Mesothelial cell of epicardium (in vitro differentiated cells): ENCODE measurements at regions not wholly inside any gene's neighbourhood (a gene's known extent, or its start where the extent isn't known, plus 50 kb on each side); places are given as distances from the start of the nearest gene placed in this dataset.

Experiments
- DNase-seq, 2 experiments: peaks; one replicate each; pipeline ENCODE4 v3.0.0; 2021; ENCODE audit warnings: low spot score in 2 of 2; ENCODE audit not compliant: unreplicated experiment in 2 of 2
- H3K27ac Mint-ChIP-seq: 2 replicates; pipeline ENCODE4 v1.8.0; 2021; ENCODE audit warnings: mixed read lengths
- H3K27me3 Mint-ChIP-seq: 2 replicates; pipeline ENCODE4 v1.8.0; 2021; ENCODE audit warnings: low read depth, mixed read lengths
- H3K36me3 Mint-ChIP-seq: 2 replicates; pipeline ENCODE4 v1.8.0; 2021; ENCODE audit warnings: mixed read lengths
- H3K4me1 Mint-ChIP-seq: 2 replicates; pipeline ENCODE4 v1.8.0; 2021; ENCODE audit warnings: mixed read lengths
- H3K4me3 Mint-ChIP-seq: 2 replicates; pipeline ENCODE4 v1.8.0; 2021; ENCODE audit warnings: mild to moderate bottlenecking, moderate library complexity, mixed read lengths
- H3K9me3 Mint-ChIP-seq: 2 replicates; pipeline ENCODE4 v1.8.0; 2021; ENCODE audit warnings: mixed read lengths
- TF ChIP-seq, protein P1 (sequence below): fragments of 200-600 bp; sonication (generic); IDR thresholded peaks from one replicate; pipeline ENCODE4 v1.5.0; 2021; ENCODE audit warnings: antibody characterized with exemption; ENCODE audit not compliant: unreplicated experiment

GRCh38 chr15:87572381-87572910 is 684.1 kb downstream of the NTRK3 start:
- no peak overlapping the region for H3K27ac Mint-ChIP-seq
- H3K4me3 Mint-ChIP-seq, result no peak overlapping the region
- H3K4me1 Mint-ChIP-seq, result peaks cover 30% of the 10 kb centered on the region
- H3K27me3 Mint-ChIP-seq, result peaks cover 11% of the 10 kb centered on the region
- no peak for DNase-seq
- H3K9me3 Mint-ChIP-seq, result no peaks in the 10 kb centered on the region
- no peaks in the 10 kb centered on the region for H3K36me3 Mint-ChIP-seq
- TF ChIP-seq, protein P1, sequence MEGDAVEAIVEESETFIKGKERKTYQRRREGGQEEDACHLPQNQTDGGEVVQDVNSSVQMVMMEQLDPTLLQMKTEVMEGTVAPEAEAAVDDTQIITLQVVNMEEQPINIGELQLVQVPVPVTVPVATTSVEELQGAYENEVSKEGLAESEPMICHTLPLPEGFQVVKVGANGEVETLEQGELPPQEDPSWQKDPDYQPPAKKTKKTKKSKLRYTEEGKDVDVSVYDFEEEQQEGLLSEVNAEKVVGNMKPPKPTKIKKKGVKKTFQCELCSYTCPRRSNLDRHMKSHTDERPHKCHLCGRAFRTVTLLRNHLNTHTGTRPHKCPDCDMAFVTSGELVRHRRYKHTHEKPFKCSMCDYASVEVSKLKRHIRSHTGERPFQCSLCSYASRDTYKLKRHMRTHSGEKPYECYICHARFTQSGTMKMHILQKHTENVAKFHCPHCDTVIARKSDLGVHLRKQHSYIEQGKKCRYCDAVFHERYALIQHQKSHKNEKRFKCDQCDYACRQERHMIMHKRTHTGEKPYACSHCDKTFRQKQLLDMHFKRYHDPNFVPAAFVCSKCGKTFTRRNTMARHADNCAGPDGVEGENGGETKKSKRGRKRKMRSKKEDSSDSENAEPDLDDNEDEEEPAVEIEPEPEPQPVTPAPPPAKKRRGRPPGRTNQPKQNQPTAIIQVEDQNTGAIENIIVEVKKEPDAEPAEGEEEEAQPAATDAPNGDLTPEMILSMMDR, result no peak

DNA sequence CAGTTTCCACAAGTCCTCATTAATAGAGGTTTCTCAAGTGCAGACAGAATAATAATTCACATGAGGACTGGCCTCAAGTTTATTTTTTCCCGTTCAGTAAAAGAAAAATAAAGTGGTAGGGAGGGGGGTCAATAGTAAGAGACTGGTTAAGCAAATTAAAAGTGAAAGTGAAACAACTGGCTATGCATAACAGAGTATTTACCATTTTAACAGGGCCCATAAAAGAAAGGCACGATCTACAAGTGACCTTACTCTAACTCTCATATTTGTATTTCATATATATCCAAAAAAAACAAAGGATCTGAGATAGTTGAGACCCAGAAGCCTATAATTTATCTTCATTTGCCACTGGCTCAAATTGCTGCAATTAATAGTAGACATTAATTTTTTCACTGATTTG is 686.3 kb downstream of the NTRK3 start:
- Mint-ChIP-seq H3K27ac (no peak overlapping the region), H3K36me3 (no peaks in the 10 kb centered on the region), H3K9me3 (no peaks in the 10 kb centered on the region), H3K27me3 (peaks cover 8% of the 10 kb centered on the region), H3K4me1 (peaks cover 34% of the 10 kb centered on the region), H3K4me3 (peak overlapping the region; percentile 14)
- DNase-seq, result no peak
- TF ChIP-seq, protein P1, result no peak

DNA sequence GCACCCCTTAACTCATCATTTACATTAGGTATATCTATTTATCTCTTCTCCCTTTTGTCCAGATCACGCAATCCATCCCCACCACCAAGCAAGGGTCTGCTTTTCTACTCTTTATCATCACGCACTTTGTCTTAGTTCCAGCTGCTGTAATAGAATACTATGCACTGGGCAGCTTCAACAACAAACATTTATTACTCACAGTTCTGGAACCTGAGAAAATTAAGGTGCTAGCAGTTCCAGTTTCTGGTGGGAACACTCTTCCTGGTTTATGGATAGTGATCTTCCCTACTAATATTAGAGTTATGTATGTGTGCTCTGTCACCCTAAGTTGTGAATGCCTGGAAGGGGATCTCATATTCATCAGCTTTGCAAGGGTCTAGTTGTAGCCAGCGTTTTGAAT is 687.0 kb downstream of the NTRK3 start:
- Mint-ChIP-seq H3K27ac (no peak overlapping the region), H3K9me3 (no peaks in the 10 kb centered on the region), H3K27me3 (peaks cover 10% of the 10 kb centered on the region), H3K36me3 (no peaks in the 10 kb centered on the region), H3K4me3 (no peak overlapping the region), H3K4me1 (peaks cover 34% of the 10 kb centered on the region)
- no peak for DNase-seq
- TF ChIP-seq, protein P1, result no peak

DNA sequence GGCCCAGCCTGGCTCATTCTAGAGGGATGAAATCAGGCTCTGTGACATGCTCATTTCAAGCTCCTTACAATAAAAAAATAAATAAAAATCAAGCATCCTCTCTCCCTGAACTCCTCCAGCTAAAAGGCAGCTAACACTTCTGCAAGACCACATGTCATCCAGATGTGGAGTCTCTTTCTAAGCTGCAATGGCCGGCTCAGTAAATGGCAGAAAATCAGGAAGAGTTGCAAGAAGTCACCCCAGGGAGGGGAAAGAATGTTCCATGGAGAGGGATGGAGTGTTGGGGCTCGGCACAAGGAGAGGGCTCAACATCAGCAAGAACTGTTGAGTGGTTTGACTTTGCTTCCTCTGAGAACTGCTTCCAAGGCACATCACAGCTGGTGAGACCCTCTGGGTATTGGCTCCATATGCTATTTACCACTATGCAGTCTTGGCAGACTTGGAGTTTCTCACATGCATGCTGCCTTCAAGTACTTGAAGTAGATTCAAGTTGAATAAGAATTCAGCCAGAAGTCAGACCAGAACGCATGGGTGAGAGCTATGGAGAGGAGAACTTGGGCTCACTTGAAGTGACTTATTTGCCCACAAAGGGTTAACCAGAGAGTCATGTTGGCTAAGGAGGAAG is 689.0 kb downstream of the NTRK3 start:
- H3K36me3 Mint-ChIP-seq, result no peaks in the 10 kb centered on the region
- no peak for DNase-seq
- H3K4me1 Mint-ChIP-seq, result peaks cover 25% of the 10 kb centered on the region
- peaks cover 13% of the 10 kb centered on the region for H3K27me3 Mint-ChIP-seq
- TF ChIP-seq, protein P1, result no peak
- no peak overlapping the region for H3K4me3 Mint-ChIP-seq
- H3K9me3 Mint-ChIP-seq, result no peaks in the 10 kb centered on the region
- no peak overlapping the region for H3K27ac Mint-ChIP-seq

GRCh38 chr15:87566236-87566635 is 690.3 kb downstream of the NTRK3 start:
- H3K27me3 Mint-ChIP-seq, result peaks cover 20% of the 10 kb centered on the region
- TF ChIP-seq, protein P1, result no peak

More at GRCh38 chr15:87566236-87566635, 690.3 kb downstream of the NTRK3 start:
- DNase-seq, result no peak
- Mint-ChIP-seq H3K4me1 (peaks cover 12% of the 10 kb centered on the region), H3K36me3 (no peaks in the 10 kb centered on the region), H3K9me3 (no peaks in the 10 kb centered on the region), H3K4me3 (no peak overlapping the region), H3K27ac (no peak overlapping the region)
